GM20000 (cell line): ENCODE measurements at regions not wholly inside any gene's neighbourhood (a gene's known extent, or its start where the extent isn't known, plus 50 kb on each side); places are given as distances from the start of the nearest gene placed in this dataset.

ENCODE experiments used
- DNase-seq: peaks from one replicate; pipeline ENCODE4 v3.0.0; 2012; ENCODE audit warnings: low spot score
- TF ChIP-seq, protein P1 (sequence below): IDR thresholded peaks from 2 replicates; pipeline ENCODE4 v1.5.1; 2012; ENCODE audit warnings: mild to moderate bottlenecking, control low read depth; ENCODE audit errors: extremely low read depth, missing control alignments

- no peak for DNase-seq
- TF ChIP-seq, protein P1, sequence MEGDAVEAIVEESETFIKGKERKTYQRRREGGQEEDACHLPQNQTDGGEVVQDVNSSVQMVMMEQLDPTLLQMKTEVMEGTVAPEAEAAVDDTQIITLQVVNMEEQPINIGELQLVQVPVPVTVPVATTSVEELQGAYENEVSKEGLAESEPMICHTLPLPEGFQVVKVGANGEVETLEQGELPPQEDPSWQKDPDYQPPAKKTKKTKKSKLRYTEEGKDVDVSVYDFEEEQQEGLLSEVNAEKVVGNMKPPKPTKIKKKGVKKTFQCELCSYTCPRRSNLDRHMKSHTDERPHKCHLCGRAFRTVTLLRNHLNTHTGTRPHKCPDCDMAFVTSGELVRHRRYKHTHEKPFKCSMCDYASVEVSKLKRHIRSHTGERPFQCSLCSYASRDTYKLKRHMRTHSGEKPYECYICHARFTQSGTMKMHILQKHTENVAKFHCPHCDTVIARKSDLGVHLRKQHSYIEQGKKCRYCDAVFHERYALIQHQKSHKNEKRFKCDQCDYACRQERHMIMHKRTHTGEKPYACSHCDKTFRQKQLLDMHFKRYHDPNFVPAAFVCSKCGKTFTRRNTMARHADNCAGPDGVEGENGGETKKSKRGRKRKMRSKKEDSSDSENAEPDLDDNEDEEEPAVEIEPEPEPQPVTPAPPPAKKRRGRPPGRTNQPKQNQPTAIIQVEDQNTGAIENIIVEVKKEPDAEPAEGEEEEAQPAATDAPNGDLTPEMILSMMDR: no peak
These were observed 1012.1 kb downstream of the TMEM182 start for GRCh38 chr2:103773884-103774283.

DNA sequence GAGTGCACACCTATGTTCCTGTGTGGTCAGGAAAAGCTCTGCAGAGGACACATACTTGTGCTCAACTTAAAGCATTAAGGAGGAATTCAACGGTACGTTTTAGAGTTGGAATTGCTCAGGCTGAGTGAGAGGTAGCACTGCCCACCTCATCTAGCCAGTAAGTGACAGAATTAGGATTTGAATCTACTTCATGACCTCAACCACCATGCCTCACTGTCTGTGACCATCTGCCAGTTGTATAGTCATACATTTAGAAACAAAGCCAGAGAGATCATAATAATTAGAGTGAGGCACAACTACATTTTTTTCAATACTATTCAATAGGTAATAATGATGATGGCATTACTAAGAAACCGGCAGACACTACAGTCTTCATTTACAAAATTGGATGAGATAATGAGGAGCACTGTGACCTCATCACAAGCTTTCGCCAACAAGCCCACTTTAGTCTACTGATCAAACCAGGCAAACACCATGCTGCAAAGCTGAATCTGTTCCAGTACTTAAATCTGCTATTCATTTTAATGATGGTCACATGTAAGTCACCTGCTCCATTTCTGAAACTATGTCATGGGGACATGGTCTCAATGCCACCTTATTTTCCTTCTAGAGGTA is 1018.4 kb downstream of the TMEM182 start:
- TF ChIP-seq, protein P1: no peak
- no peak for DNase-seq

DNA sequence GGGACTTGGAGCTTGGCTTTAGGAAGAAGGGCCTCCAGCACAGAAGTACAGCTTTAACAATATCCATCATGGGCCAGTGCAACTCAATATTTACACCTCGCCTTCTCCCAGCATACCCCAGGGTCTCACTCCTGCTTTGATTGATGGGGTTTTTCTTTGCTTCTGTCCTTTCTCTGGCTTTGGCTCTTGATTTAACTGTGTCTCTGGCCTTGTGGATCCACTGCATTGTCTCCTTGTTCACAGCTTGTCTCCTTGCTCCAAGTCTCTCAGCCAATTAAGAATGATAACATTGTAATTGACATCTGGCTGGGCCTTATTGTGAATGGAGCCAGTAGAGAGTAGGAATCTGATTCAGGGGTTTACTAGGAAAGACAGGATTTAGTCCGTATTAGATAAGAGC is 1019.5 kb downstream of the TMEM182 start:
- no peak for DNase-seq
- TF ChIP-seq, protein P1: no peak

DNA sequence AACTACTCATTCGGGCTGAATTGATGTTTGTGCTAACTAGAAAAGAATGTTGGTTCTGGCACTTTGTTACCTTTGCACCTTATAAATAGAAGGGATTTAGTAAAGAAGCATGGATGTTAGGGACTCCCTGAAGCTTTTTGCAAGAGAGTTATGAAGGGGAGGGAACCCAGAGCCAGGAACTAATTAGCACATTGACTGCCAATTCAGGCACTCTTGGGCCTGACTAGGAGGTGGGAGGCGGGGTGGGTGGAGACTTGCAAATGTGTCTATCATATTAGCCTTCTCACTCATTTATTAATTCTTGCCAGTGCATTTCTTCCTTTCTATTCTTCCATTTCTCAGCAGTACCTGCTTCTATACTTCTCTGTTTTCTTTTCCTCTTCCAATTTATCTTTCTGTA is 1022.4 kb downstream of the TMEM182 start:
- DNase-seq: no peak
- TF ChIP-seq, protein P1: no peak

GRCh38 chr2:103785432-103785831 is 1023.6 kb downstream of the TMEM182 start:
- no peak for DNase-seq
- TF ChIP-seq, protein P1: no peak

DNA sequence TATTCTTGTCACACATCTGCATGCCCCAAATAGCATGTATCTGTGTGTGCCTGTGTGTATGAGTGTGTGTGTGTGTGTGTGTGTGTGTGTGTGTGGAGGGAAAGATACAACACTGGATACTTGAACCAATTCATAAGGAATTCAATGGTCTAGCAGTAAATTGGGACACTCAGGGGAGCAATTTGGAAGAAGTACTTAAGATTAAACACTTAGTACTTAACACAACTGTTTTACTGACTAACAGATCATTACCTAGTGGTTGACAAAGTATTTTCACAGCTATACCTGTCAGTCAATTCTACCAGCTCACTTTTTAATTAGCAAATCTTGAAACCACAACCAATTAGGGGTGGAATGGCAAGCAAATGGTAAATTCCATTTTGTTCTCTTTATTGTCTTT is 1024.1 kb downstream of the TMEM182 start:
- TF ChIP-seq, protein P1: no peak
- no peak for DNase-seq

- DNase-seq: no peak
These were observed 1026.6 kb downstream of the TMEM182 start for GRCh38 chr2:103788389-103788788.

More at GRCh38 chr2:103788389-103788788, 1026.6 kb downstream of the TMEM182 start:
- TF ChIP-seq, protein P1: no peak
